DOHH2 (cell line): ENCODE measurements at regions not wholly inside any gene's neighbourhood (a gene's known extent, or its start where the extent isn't known, plus 50 kb on each side); places are given as distances from the start of the nearest gene placed in this dataset.

Experiments
- H3F3A ChIP-seq: fragments of 200-600 bp; sonication (generic), shearing (Covaris generic); 2 replicates; pipeline ENCODE4 v1.6.0; 2016; ENCODE audit warnings: antibody characterized with exemption, mild to moderate bottlenecking; ENCODE audit not compliant: control insufficient read depth, insufficient read depth
- H3K27ac ChIP-seq: fragments of 200-600 bp; sonication (generic); 2 replicates; pipeline ENCODE4 v1.5.1; 2014; ENCODE audit warnings: low read depth, mild to moderate bottlenecking, low read length, moderate library complexity
- H3K27me3 ChIP-seq: fragments of 200-600 bp; sonication (generic); 2 replicates; pipeline ENCODE4 v1.6.1; 2014; ENCODE audit warnings: mild to moderate bottlenecking, low read length, mixed read lengths; ENCODE audit not compliant: control insufficient read depth
- H3K36me3 ChIP-seq: fragments of 200-600 bp; sonication (generic); 2 replicates; pipeline ENCODE4 v1.6.1; 2014; ENCODE audit warnings: mild to moderate bottlenecking, low read length, moderate library complexity, mixed read lengths; ENCODE audit not compliant: control insufficient read depth
- H3K4me1 ChIP-seq: fragments of 200-600 bp; sonication (generic); 2 replicates; pipeline ENCODE4 v1.6.1; 2014; ENCODE audit warnings: mild to moderate bottlenecking, low read length, mixed read lengths; ENCODE audit not compliant: control insufficient read depth
- H3K4me2 ChIP-seq: fragments of 200-600 bp; sonication (generic); 2 replicates; pipeline ENCODE4 v1.6.0; 2014; ENCODE audit warnings: mild to moderate bottlenecking, low read length, moderate library complexity
- H3K4me3 ChIP-seq: fragments of 200-600 bp; sonication (generic); 2 replicates; pipeline ENCODE4 v1.5.1; 2014; ENCODE audit warnings: mild to moderate bottlenecking, low read length, mixed read lengths
- H3K79me2 ChIP-seq: fragments of 200-600 bp; sonication (generic); 2 replicates; pipeline ENCODE4 v1.6.1; 2014; ENCODE audit warnings: mild to moderate bottlenecking, low read length, mixed read lengths; ENCODE audit not compliant: control insufficient read depth
- H3K9me2 ChIP-seq: fragments of 200-600 bp; sonication (generic); replicated peaks from 2 replicates; pipeline ENCODE4 v1.6.1; 2014; ENCODE audit warnings: mild to moderate bottlenecking, low read length, mixed read lengths; ENCODE audit not compliant: control insufficient read depth
- H3K9me3 ChIP-seq: fragments of 200-600 bp; sonication (generic); 2 replicates; pipeline ENCODE4 v1.6.1; 2014; ENCODE audit warnings: antibody characterized with exemption, low read length, mixed read lengths; ENCODE audit not compliant: control insufficient read depth, insufficient read depth
- H4K20me1 ChIP-seq: fragments of 200-600 bp; sonication (generic); 2 replicates; pipeline ENCODE4 v1.6.0; 2014; ENCODE audit warnings: low read depth, mild to moderate bottlenecking, antibody characterized with exemption, low read length, moderate library complexity; ENCODE audit not compliant: control insufficient read depth, insufficient read depth
- EZH2phosphoT487 ChIP-seq: fragments of 200-600 bp; sonication (generic); IDR thresholded peaks from 2 replicates; pipeline ENCODE4 v1.6.1; 2017; ENCODE audit warnings: borderline replicate concordance, mild to moderate bottlenecking, antibody characterized with exemption, low read length, moderate library complexity, mixed read lengths
- TF ChIP-seq, protein P1 (sequence below): fragments of 200-600 bp; sonication (generic); IDR thresholded peaks from one replicate; pipeline ENCODE4 v1.5.1; 2014; ENCODE audit warnings: antibody characterized with exemption, mild to moderate bottlenecking, low read depth, low read length; ENCODE audit not compliant: poor library complexity, severe bottlenecking

- H4K20me1 ChIP-seq: no peaks in the 10 kb centered on the region
- TF ChIP-seq EZH2phosphoT487: no peak
- TF ChIP-seq, protein P1, sequence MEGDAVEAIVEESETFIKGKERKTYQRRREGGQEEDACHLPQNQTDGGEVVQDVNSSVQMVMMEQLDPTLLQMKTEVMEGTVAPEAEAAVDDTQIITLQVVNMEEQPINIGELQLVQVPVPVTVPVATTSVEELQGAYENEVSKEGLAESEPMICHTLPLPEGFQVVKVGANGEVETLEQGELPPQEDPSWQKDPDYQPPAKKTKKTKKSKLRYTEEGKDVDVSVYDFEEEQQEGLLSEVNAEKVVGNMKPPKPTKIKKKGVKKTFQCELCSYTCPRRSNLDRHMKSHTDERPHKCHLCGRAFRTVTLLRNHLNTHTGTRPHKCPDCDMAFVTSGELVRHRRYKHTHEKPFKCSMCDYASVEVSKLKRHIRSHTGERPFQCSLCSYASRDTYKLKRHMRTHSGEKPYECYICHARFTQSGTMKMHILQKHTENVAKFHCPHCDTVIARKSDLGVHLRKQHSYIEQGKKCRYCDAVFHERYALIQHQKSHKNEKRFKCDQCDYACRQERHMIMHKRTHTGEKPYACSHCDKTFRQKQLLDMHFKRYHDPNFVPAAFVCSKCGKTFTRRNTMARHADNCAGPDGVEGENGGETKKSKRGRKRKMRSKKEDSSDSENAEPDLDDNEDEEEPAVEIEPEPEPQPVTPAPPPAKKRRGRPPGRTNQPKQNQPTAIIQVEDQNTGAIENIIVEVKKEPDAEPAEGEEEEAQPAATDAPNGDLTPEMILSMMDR: no peak
- H3F3A ChIP-seq: no peaks in the 10 kb centered on the region
- no peak overlapping the region for H3K4me2 ChIP-seq
- no peaks in the 10 kb centered on the region for H3K9me2 ChIP-seq
- no peaks in the 10 kb centered on the region for H3K79me2 ChIP-seq
- no peak overlapping the region for H3K4me3 ChIP-seq
- no peaks in the 10 kb centered on the region for H3K36me3 ChIP-seq
- no peaks in the 10 kb centered on the region for H3K9me3 ChIP-seq
- H3K27ac ChIP-seq: no peak overlapping the region
- H3K27me3 ChIP-seq: no peaks in the 10 kb centered on the region
- no peaks in the 10 kb centered on the region for H3K4me1 ChIP-seq
These were observed 204.6 kb upstream of the ALG10 start for GRCh38 chr12:33817713-33818112.

DNA sequence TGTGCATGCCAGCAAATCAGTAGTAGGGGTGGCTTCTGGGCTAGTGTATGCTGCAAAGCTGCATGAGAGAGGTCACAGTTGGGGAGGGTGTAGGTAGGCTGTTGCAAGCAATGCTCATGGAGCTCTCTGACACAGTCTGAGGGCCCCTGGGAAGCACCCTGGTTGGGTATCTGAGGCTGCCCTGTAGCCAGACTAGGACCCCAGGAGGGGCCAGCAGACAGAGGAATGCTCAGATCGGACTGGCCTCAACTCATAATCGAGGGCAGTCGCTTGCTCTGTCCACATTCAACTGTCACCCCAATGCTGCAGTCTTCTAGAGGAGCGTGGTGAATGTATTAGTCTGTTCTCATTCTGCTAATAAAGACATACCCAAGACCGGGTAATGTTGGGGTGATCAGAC is 204.0 kb upstream of the ALG10 start:
- no peaks in the 10 kb centered on the region for H3K9me3 ChIP-seq
- no peaks in the 10 kb centered on the region for H3K79me2 ChIP-seq
- no peak for TF ChIP-seq EZH2phosphoT487
- TF ChIP-seq, protein P1: no peak
- H3K27me3 ChIP-seq: no peaks in the 10 kb centered on the region
- H3F3A ChIP-seq: no peaks in the 10 kb centered on the region
- H3K4me1 ChIP-seq: no peaks in the 10 kb centered on the region
- no peak overlapping the region for H3K4me3 ChIP-seq
- H3K36me3 ChIP-seq: no peaks in the 10 kb centered on the region
- no peak overlapping the region for H3K4me2 ChIP-seq
- H3K9me2 ChIP-seq: no peaks in the 10 kb centered on the region
- H4K20me1 ChIP-seq: no peaks in the 10 kb centered on the region
- H3K27ac ChIP-seq: no peak overlapping the region

DNA sequence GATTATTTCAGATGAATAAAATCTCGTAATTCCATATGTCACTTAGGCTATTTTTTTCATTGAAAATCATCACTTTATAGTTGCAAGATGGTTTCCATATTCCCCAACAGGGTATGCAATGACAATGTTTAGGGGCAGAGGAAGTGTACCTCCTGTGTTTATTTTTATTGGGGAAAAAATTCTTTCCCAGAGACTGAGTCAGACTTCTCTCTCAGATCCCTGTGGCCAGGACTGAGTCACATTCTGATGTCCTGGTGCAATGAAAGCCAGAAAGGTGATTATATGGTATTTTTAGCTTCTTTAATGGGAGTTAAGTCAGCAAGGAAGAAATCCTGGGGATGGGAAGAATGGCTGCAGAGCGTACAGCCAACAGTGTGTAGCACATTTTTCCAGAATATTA is 196.9 kb upstream of the ALG10 start:
- H3K27ac ChIP-seq: no peak overlapping the region
- no peak overlapping the region for H3K4me2 ChIP-seq
- H3K79me2 ChIP-seq: no peaks in the 10 kb centered on the region
- no peaks in the 10 kb centered on the region for H3K9me3 ChIP-seq
- H3K27me3 ChIP-seq: no peaks in the 10 kb centered on the region
- no peak for TF ChIP-seq EZH2phosphoT487
- TF ChIP-seq, protein P1: no peak
- no peaks in the 10 kb centered on the region for H4K20me1 ChIP-seq
- no peaks in the 10 kb centered on the region for H3F3A ChIP-seq
- H3K36me3 ChIP-seq: no peaks in the 10 kb centered on the region
- no peak overlapping the region for H3K4me3 ChIP-seq
- no peaks in the 10 kb centered on the region for H3K4me1 ChIP-seq
- H3K9me2 ChIP-seq: no peaks in the 10 kb centered on the region
